Mucosa of descending colon (tissue), 3 donors: ENCODE measurements at regions not wholly inside any gene's neighbourhood (a gene's known extent, or its start where the extent isn't known, plus 50 kb on each side); places are given as distances from the start of the nearest gene placed in this dataset.

Source experiments
- ATAC-seq: fragments of 200-7000 bp; cut with Tn5 transposase; one replicate; pipeline ENCODE4 v1.9.1; 2020; ENCODE audit warnings: mild to moderate bottlenecking, moderate library complexity
- DNase-seq, 3 donors: peaks; one replicate each; pipeline ENCODE4 v3.0.0-alpha.2; 2020
- H3K36me3 ChIP-seq: fragments of 200-600 bp; one replicate; pipeline ENCODE4 v1.8.0; 2021; ENCODE audit warnings: low read depth, mild to moderate bottlenecking
- H3K4me1 ChIP-seq: fragments of 200-600 bp; one replicate; pipeline ENCODE4 v1.8.0; 2021; ENCODE audit warnings: low read depth, mild to moderate bottlenecking
- H3K4me3 ChIP-seq: fragments of 200-600 bp; one replicate; pipeline ENCODE4 v1.8.0; 2021; ENCODE audit warnings: mild to moderate bottlenecking
- H3K9me3 ChIP-seq: fragments of 200-600 bp; one replicate; pipeline ENCODE4 v1.8.0; 2021; ENCODE audit warnings: mild to moderate bottlenecking
- CTCF ChIP-seq: fragments of 200-600 bp; IDR thresholded peaks from one replicate; pipeline ENCODE4 v1.8.0; 2022; ENCODE audit warnings: antibody characterized with exemption, mild to moderate bottlenecking
- intact Hi-C, 2 donors: fragments of 100-400 bp; cut with DNase I in 1 of 2; cut with micrococcal nuclease in 1 of 2; formaldehyde crosslinking; loops; one replicate each; pipeline versions ENCODE4 v1.11.0 to v1.11.1; 2022; cut with DNase I, micrococcal nuclease
- donor health status: DM: no; HTN: no; CAD: no; lungs with moderate emphysema.
- donor health status: DM: no; HTN: no; CAD: no.
- donor health status: DM: no; HTN: yes; CAD: no.

GRCh38 chr19:28871099-28871725 lies 341.7 kb downstream of the UQCRFS1 start:
- ATAC-seq (no peak), DNase-seq (no peak)
- Histone ChIP-seq H3K4me1 (no peaks in the 10 kb centered on the region), H3K36me3 (no peaks in the 10 kb centered on the region), H3K4me3 (no peak overlapping the region), H3K9me3 (no peaks in the 10 kb centered on the region)
- TF ChIP-seq CTCF = no peak
- intact Hi-C loops = no loop called here

DNA sequence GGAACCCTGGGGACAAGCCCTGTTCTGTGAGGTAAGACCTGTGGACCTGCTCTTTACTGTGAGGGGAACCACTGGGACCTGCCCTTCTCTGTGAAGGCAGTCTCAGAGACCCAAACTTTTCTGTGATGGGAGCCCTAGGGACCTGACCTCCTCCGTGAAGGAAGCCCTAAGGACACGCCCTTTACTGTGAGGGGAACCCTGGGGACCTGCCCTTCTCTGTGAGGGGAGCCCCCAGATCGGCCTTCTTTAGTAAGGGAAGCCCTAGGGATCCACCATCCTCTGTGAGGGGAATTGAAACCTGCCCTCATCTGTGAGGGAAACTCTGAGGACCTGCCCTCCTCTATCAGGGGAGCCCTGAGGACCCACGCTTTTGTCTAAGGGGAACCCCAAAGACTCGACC lies 343.5 kb downstream of the UQCRFS1 start:
- intact Hi-C loops = no loop called here
- DNase-seq = no peak
- H3K4me3 ChIP-seq = no peak overlapping the region

GRCh38 chr19:28868836-28869235 lies 344.1 kb downstream of the UQCRFS1 start:
- DNase-seq (no peak), ATAC-seq (no peak)
- TF ChIP-seq CTCF = no peak
- intact Hi-C loops = no loop called here
- H3K4me3 ChIP-seq = no peak overlapping the region
- no peaks in the 10 kb centered on the region for H3K4me1 ChIP-seq
- H3K9me3 ChIP-seq = no peaks in the 10 kb centered on the region
- H3K36me3 ChIP-seq = no peaks in the 10 kb centered on the region

More for the DNA sequence above, 343.5 kb downstream of the UQCRFS1 start:
- ATAC-seq = no peak
- no peak for TF ChIP-seq CTCF
- Histone ChIP-seq H3K36me3 (no peaks in the 10 kb centered on the region), H3K4me1 (no peaks in the 10 kb centered on the region), H3K9me3 (no peaks in the 10 kb centered on the region)

- no peak for TF ChIP-seq CTCF
- intact Hi-C loops = no loop called here
- no peak overlapping the region for H3K4me3 ChIP-seq
- ATAC-seq = no peak
- no peak for DNase-seq
- no peaks in the 10 kb centered on the region for H3K4me1 ChIP-seq
- no peaks in the 10 kb centered on the region for H3K36me3 ChIP-seq
- no peaks in the 10 kb centered on the region for H3K9me3 ChIP-seq
These were observed 345.0 kb downstream of the UQCRFS1 start for GRCh38 chr19:28867978-28868377.

DNA sequence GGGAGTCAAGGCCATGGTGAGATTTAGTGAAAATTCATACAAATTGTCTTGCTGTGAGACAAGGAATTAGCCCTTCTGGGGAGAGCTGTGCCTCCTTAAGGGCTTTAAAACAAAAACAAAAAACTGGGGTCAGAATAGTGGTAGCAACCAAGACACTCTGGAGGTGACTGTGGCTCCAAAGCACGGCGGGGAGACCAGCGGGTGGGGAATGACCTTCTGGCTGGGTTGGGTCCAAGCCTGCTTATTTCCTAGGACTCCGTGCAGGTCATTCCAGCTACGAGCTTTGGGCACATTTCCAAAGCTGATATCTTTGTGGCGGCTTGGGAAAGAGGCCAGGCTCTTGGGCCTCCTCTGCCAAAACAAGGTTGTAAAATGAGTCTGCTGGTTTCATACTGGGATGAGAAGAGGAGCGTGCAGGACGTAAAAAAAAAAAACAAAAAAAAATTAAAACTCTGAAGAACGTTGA lies 348.3 kb downstream of the UQCRFS1 start:
- Histone ChIP-seq H3K9me3 (no peaks in the 10 kb centered on the region), H3K36me3 (no peaks in the 10 kb centered on the region), H3K4me3 (no peak overlapping the region), H3K4me1 (no peaks in the 10 kb centered on the region)
- no peak for TF ChIP-seq CTCF
- intact Hi-C loops = no loop called here
- peak; percentile 45 for ATAC-seq
- DNase-seq = peak in 2 of 3 donors; percentile 45 to 51
